ENCODE measurements at regions not wholly inside any gene's neighbourhood (a gene's known extent, or its start where the extent isn't known, plus 50 kb on each side); places are given as distances from the start of the nearest gene placed in this dataset.

- Histone ChIP-seq H3K36me3 (ENCODE audit: insufficient read depth) (no peaks in the 10 kb centered on the region), H3K27me3 (ENCODE audit: insufficient read depth, low read depth) (no peaks in the 10 kb centered on the region), H3K4me1 (ENCODE audit: low read depth, poor library complexity, severe bottlenecking) (no peaks in the 10 kb centered on the region), H4K20me1 (ENCODE audit: insufficient read depth) (no peaks in the 10 kb centered on the region), H3K9ac (no peak overlapping the region), H3K79me2 (ENCODE audit: insufficient read depth, low read depth) (no peaks in the 10 kb centered on the region), H3K27ac (no peak overlapping the region), H2AFZ (ENCODE audit: low read depth) (no peak overlapping the region), H3K4me3 (IDR thresholded peaks at IDR 0.05; ENCODE audit: insufficient read depth, low read depth, low read length) (no peak overlapping the region), H3K4me2 (no peak overlapping the region)
- TF ChIP-seq, protein P1, sequence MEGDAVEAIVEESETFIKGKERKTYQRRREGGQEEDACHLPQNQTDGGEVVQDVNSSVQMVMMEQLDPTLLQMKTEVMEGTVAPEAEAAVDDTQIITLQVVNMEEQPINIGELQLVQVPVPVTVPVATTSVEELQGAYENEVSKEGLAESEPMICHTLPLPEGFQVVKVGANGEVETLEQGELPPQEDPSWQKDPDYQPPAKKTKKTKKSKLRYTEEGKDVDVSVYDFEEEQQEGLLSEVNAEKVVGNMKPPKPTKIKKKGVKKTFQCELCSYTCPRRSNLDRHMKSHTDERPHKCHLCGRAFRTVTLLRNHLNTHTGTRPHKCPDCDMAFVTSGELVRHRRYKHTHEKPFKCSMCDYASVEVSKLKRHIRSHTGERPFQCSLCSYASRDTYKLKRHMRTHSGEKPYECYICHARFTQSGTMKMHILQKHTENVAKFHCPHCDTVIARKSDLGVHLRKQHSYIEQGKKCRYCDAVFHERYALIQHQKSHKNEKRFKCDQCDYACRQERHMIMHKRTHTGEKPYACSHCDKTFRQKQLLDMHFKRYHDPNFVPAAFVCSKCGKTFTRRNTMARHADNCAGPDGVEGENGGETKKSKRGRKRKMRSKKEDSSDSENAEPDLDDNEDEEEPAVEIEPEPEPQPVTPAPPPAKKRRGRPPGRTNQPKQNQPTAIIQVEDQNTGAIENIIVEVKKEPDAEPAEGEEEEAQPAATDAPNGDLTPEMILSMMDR (conservative IDR thresholded peaks at IDR 0.05; ENCODE audit: low read depth, low read length): no peak
Observed at GRCh38 chr11:71068963-71069362, 183.4 kb downstream of the SHANK2 start.

GRCh38 chr11:71067753-71068152, 184.6 kb downstream of the SHANK2 start:
- Histone ChIP-seq H3K27ac (no peak overlapping the region), H4K20me1 (ENCODE audit: insufficient read depth) (no peaks in the 10 kb centered on the region)

GRCh38 chr11:71066311-71066710, 186.1 kb downstream of the SHANK2 start:
- Histone ChIP-seq H3K27ac (no peak overlapping the region), H4K20me1 (ENCODE audit: insufficient read depth) (no peaks in the 10 kb centered on the region), H3K4me2 (no peak overlapping the region), H3K79me2 (ENCODE audit: insufficient read depth, low read depth) (no peaks in the 10 kb centered on the region), H2AFZ (ENCODE audit: low read depth) (no peak overlapping the region), H3K4me1 (ENCODE audit: low read depth, poor library complexity, severe bottlenecking) (no peaks in the 10 kb centered on the region), H3K9ac (no peak overlapping the region), H3K27me3 (ENCODE audit: insufficient read depth, low read depth) (no peaks in the 10 kb centered on the region), H3K36me3 (ENCODE audit: insufficient read depth) (no peaks in the 10 kb centered on the region), H3K4me3 (IDR thresholded peaks at IDR 0.05; ENCODE audit: insufficient read depth, low read depth, low read length) (no peak overlapping the region)
- TF ChIP-seq, protein P1 (conservative IDR thresholded peaks at IDR 0.05; ENCODE audit: low read depth, low read length): no peak

More at GRCh38 chr11:71067753-71068152, 184.6 kb downstream of the SHANK2 start:
- Histone ChIP-seq H3K9ac (no peak overlapping the region), H3K36me3 (ENCODE audit: insufficient read depth) (no peaks in the 10 kb centered on the region), H3K4me1 (ENCODE audit: low read depth, poor library complexity, severe bottlenecking) (no peaks in the 10 kb centered on the region), H3K4me2 (no peak overlapping the region), H3K4me3 (IDR thresholded peaks at IDR 0.05; ENCODE audit: insufficient read depth, low read depth, low read length) (no peak overlapping the region), H3K27me3 (ENCODE audit: insufficient read depth, low read depth) (no peaks in the 10 kb centered on the region), H3K79me2 (ENCODE audit: insufficient read depth, low read depth) (no peaks in the 10 kb centered on the region), H2AFZ (ENCODE audit: low read depth) (no peak overlapping the region)
- TF ChIP-seq, protein P1 (conservative IDR thresholded peaks at IDR 0.05; ENCODE audit: low read depth, low read length): no peak

DNA sequence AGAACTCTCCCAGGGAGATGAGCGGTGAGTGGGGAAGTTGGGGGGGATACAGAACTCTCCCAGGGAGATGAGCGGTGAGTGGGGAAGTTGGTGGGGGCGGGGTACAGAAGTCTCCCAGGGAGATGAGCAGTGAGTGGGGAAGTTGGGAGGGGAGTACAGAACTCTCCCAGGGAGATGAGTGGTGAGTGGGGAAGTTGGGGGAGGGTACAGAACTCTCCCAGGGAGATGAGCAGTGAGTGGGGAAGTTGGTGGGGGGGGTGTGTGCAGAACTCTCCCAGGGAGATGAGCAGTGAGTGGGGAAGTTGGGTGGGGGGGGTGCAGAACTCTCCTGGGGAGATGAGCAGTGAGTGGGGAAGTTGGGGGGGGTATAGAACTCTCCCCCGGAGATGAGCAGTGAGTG, 186.5 kb downstream of the SHANK2 start:
- no peak overlapping the region for H3K9ac ChIP-seq
- H3K27ac ChIP-seq: no peak overlapping the region
- H3K4me3 ChIP-seq (IDR thresholded peaks at IDR 0.05; ENCODE audit: insufficient read depth, low read depth, low read length): no peak overlapping the region
- no peak overlapping the region for H2AFZ ChIP-seq (ENCODE audit: low read depth)
- no peaks in the 10 kb centered on the region for H3K36me3 ChIP-seq (ENCODE audit: insufficient read depth)
- H4K20me1 ChIP-seq (ENCODE audit: insufficient read depth): no peaks in the 10 kb centered on the region
- no peaks in the 10 kb centered on the region for H3K79me2 ChIP-seq (ENCODE audit: insufficient read depth, low read depth)
- no peaks in the 10 kb centered on the region for H3K27me3 ChIP-seq (ENCODE audit: insufficient read depth, low read depth)
- no peaks in the 10 kb centered on the region for H3K4me1 ChIP-seq (ENCODE audit: low read depth, poor library complexity, severe bottlenecking)
- TF ChIP-seq, protein P1 (conservative IDR thresholded peaks at IDR 0.05; ENCODE audit: low read depth, low read length): no peak
- H3K4me2 ChIP-seq: no peak overlapping the region
